Activated CD8-positive, alpha-beta T cell treated with anti-CD3 and anti-CD28 coated beads for 36 hours (primary cell): ENCODE measurements at regions not wholly inside any gene's neighbourhood (a gene's known extent, or its start where the extent isn't known, plus 50 kb on each side); places are given as distances from the start of the nearest gene placed in this dataset.

ENCODE experiments used
- ATAC-seq: fragments of 200-7000 bp; cut with Tn5 transposase; one replicate; pipeline ENCODE4 v1.10.0; 2021; ENCODE audit warnings: mild to moderate bottlenecking, moderate library complexity
- CTCF ChIA-PET: fragments of 350-600 bp; sonication (Branson Sonifier 250); formaldehyde crosslinking; loops from one replicate; lab custom pipeline; 2021; ENCODE audit warnings: antibody characterized with exemption; lab: Charles Lee
- POLR2A ChIA-PET: fragments of 350-600 bp; sonication (Branson Sonifier 250); formaldehyde crosslinking; loops from one replicate; lab custom pipeline; 2021; ENCODE audit warnings: antibody characterized with exemption; lab: Charles Lee
- DNase-seq: peaks from one replicate; pipeline ENCODE4 v3.0.0-alpha.2; 2020
- H3K27ac Mint-ChIP-seq: one replicate; pipeline ENCODE4 v1.8.0; 2021; ENCODE audit warnings: mild to moderate bottlenecking, mixed read lengths
- H3K27me3 Mint-ChIP-seq: one replicate; pipeline ENCODE4 v1.8.0; 2021; ENCODE audit warnings: mixed read lengths
- H3K36me3 Mint-ChIP-seq: one replicate; pipeline ENCODE4 v1.8.0; 2021; ENCODE audit warnings: low read depth, mixed read lengths
- H3K4me1 Mint-ChIP-seq: one replicate; pipeline ENCODE4 v1.8.0; 2021; ENCODE audit warnings: low read depth, mixed read lengths
- H3K4me3 Mint-ChIP-seq: one replicate; pipeline ENCODE4 v1.8.0; 2021; ENCODE audit warnings: mild to moderate bottlenecking, moderate library complexity, mixed read lengths
- H3K9me3 Mint-ChIP-seq: one replicate; pipeline ENCODE4 v1.8.0; 2021; ENCODE audit warnings: mixed read lengths
- intact Hi-C: fragments of 100-400 bp; cut with micrococcal nuclease; formaldehyde crosslinking; loops from one replicate; pipeline ENCODE4 v1.10.0; 2022
- TF ChIP-seq, protein P1 (sequence below): fragments of 200-600 bp; IDR thresholded peaks from one replicate; pipeline ENCODE4 v1.8.0; 2022; ENCODE audit warnings: antibody characterized with exemption, mild to moderate bottlenecking

DNA sequence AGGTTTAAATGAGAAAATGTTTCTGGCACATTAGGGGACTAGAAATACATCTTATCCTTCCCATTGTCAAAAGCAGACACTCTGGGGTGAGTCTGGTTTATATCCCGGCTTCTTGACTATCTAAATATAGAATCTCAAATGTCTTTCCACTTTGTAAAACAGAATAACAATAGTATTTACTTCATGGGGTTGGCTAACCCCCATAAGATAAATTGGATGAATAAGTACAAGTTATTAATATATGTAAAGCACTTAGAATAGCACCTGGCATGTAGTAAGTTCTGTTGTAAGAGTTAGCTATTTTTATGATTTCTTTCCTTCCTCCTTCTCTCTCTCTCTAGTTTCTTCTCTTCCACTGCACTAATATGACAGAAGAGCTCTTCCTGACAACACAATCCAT is 499.1 kb downstream of the INSC start:
- CTCF ChIA-PET = no interaction called here
- no peaks in the 10 kb centered on the region for H3K36me3 Mint-ChIP-seq
- H3K27ac Mint-ChIP-seq = no peak overlapping the region

GRCh38 chr11:15615398-15616096 is 500.8 kb downstream of the INSC start:
- Mint-ChIP-seq H3K27me3 (no peaks in the 10 kb centered on the region), H3K27ac (no peak overlapping the region), H3K36me3 (no peaks in the 10 kb centered on the region), H3K4me1 (no peaks in the 10 kb centered on the region), H3K9me3 (no peaks in the 10 kb centered on the region), H3K4me3 (no peak overlapping the region)
- TF ChIP-seq, protein P1, sequence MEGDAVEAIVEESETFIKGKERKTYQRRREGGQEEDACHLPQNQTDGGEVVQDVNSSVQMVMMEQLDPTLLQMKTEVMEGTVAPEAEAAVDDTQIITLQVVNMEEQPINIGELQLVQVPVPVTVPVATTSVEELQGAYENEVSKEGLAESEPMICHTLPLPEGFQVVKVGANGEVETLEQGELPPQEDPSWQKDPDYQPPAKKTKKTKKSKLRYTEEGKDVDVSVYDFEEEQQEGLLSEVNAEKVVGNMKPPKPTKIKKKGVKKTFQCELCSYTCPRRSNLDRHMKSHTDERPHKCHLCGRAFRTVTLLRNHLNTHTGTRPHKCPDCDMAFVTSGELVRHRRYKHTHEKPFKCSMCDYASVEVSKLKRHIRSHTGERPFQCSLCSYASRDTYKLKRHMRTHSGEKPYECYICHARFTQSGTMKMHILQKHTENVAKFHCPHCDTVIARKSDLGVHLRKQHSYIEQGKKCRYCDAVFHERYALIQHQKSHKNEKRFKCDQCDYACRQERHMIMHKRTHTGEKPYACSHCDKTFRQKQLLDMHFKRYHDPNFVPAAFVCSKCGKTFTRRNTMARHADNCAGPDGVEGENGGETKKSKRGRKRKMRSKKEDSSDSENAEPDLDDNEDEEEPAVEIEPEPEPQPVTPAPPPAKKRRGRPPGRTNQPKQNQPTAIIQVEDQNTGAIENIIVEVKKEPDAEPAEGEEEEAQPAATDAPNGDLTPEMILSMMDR = no peak
- CTCF ChIA-PET = no interaction called here
- ATAC-seq = no peak
- no peak for DNase-seq
- intact Hi-C loops = no loop called here
- POLR2A ChIA-PET = no interaction called here

More for the DNA sequence above, 499.1 kb downstream of the INSC start:
- Mint-ChIP-seq H3K4me1 (no peaks in the 10 kb centered on the region), H3K4me3 (no peak overlapping the region), H3K27me3 (no peaks in the 10 kb centered on the region), H3K9me3 (no peaks in the 10 kb centered on the region)
- TF ChIP-seq, protein P1 = no peak
- intact Hi-C loops = no loop called here
- no peak for DNase-seq
- POLR2A ChIA-PET = no interaction called here
- ATAC-seq = no peak

GRCh38 chr11:15616130-15617105 is 501.7 kb downstream of the INSC start:
- TF ChIP-seq, protein P1 = no peak
- Mint-ChIP-seq H3K4me3 (no peak overlapping the region), H3K27me3 (no peaks in the 10 kb centered on the region), H3K27ac (no peak overlapping the region), H3K4me1 (no peaks in the 10 kb centered on the region), H3K9me3 (no peaks in the 10 kb centered on the region), H3K36me3 (no peaks in the 10 kb centered on the region)
- ChIA-PET CTCF (no interaction called here), POLR2A (no interaction called here)
- DNase-seq (no peak), ATAC-seq (no peak)
- intact Hi-C loops = no loop called here

GRCh38 chr11:15617126-15617525 is 502.4 kb downstream of the INSC start:
- no peaks in the 10 kb centered on the region for H3K27me3 Mint-ChIP-seq
- DNase-seq (no peak), ATAC-seq (no peak)
- no peaks in the 10 kb centered on the region for H3K9me3 Mint-ChIP-seq
- no peaks in the 10 kb centered on the region for H3K4me1 Mint-ChIP-seq
- no peak overlapping the region for H3K27ac Mint-ChIP-seq
- TF ChIP-seq, protein P1 = no peak
- H3K4me3 Mint-ChIP-seq = no peak overlapping the region
- no peaks in the 10 kb centered on the region for H3K36me3 Mint-ChIP-seq
- intact Hi-C loops = no loop called here
- ChIA-PET POLR2A (no interaction called here), CTCF (no interaction called here)

GRCh38 chr11:15618583-15619032 is 503.9 kb downstream of the INSC start:
- no peak overlapping the region for H3K27ac Mint-ChIP-seq
- ATAC-seq (no peak), DNase-seq (no peak)
- intact Hi-C loops = no loop called here
- CTCF ChIA-PET = no interaction called here
- no peaks in the 10 kb centered on the region for H3K27me3 Mint-ChIP-seq
- TF ChIP-seq, protein P1 = no peak
- H3K4me3 Mint-ChIP-seq = no peak overlapping the region
- no peaks in the 10 kb centered on the region for H3K4me1 Mint-ChIP-seq
- POLR2A ChIA-PET = interaction anchor here (0.6 kb wide), 1 partner anchor 19 kb away, joined by 3 read pairs; no protein-coding TSS in a partner anchor
- no peaks in the 10 kb centered on the region for H3K9me3 Mint-ChIP-seq
- H3K36me3 Mint-ChIP-seq = no peaks in the 10 kb centered on the region
